HEK293 (cell line): ENCODE measurements at regions not wholly inside any gene's neighbourhood (a gene's known extent, or its start where the extent isn't known, plus 50 kb on each side); places are given as distances from the start of the nearest gene placed in this dataset.

Experiments
- CTCF ChIA-PET: fragments of 350-600 bp; formaldehyde crosslinking; extraction: SDS; loops from one replicate; lab custom pipeline; 2021; ENCODE audit warnings: antibody characterized with exemption; lab: Yijun Ruan, JAX
- POLR2A ChIA-PET: fragments of 300-600 bp; formaldehyde crosslinking; extraction: SDS; loops from one replicate; lab custom pipeline; 2020; ENCODE audit warnings: antibody characterized with exemption, inconsistent platforms; lab: Yijun Ruan, JAX
- H3K27ac ChIP-seq: fragments of 200-500 bp; sonication (Bioruptor generic); 2 replicates; pipeline ENCODE4 v1.5.1; 2014; ENCODE audit warnings: low read depth, low read length, control low read depth, inconsistent platforms; ENCODE audit errors: extremely low read depth
- H3K36me3 ChIP-seq, 2 experiments: fragments of 200-500 bp in 1 of 2; sonication (Bioruptor generic) in 1 of 2; 1 replicate in 1 of 2; 2 replicates in 1 of 2; pipeline ENCODE4 v1.5.1; 2014 to 2017; ENCODE audit warnings: inconsistent platforms in 2 of 2, low read length in 2 of 2; ENCODE audit not compliant: control insufficient read depth in 2 of 2, insufficient read depth in 1 of 2
- H3K4me1 ChIP-seq: fragments of 200-500 bp; sonication (Bioruptor generic); 2 replicates; pipeline ENCODE4 v1.5.1; 2014; ENCODE audit warnings: mild to moderate bottlenecking, low read length, inconsistent platforms; ENCODE audit not compliant: control insufficient read depth, insufficient read depth
- H3K4me3 ChIP-seq: 2 replicates; pipeline ENCODE4 v1.5.1; 2011; ENCODE audit warnings: low read depth, mild to moderate bottlenecking, control low read depth, low read length, moderate library complexity
- H3K9me3 ChIP-seq: fragments of 200-500 bp; sonication (Bioruptor generic); 2 replicates; pipeline ENCODE4 v1.5.1; 2014; ENCODE audit warnings: low read depth, low read length, inconsistent platforms; ENCODE audit not compliant: control insufficient read depth, insufficient read depth
- GFI1B ChIP-seq: fragments of 450-650 bp; formaldehyde crosslinking; IDR thresholded peaks from 2 replicates; pipeline ENCODE4 v1.5.1; 2016; ENCODE audit warnings: missing biosample characterization, missing genetic modification characterization
- GLI4 ChIP-seq: fragments of 450-650 bp; formaldehyde crosslinking; IDR thresholded peaks from 2 replicates; pipeline ENCODE4 v1.5.1; 2016; ENCODE audit warnings: missing biosample characterization, missing genetic modification characterization
- GLIS2 ChIP-seq: fragments of 450-650 bp; formaldehyde crosslinking; IDR thresholded peaks from 2 replicates; pipeline ENCODE4 v1.5.1; 2016; ENCODE audit warnings: missing biosample characterization, missing genetic modification characterization
- HIC1 ChIP-seq: fragments of 450-650 bp; formaldehyde crosslinking; IDR thresholded peaks from 2 replicates; pipeline ENCODE4 v1.5.1; 2016; ENCODE audit warnings: missing biosample characterization, missing genetic modification characterization
- KLF1 ChIP-seq: fragments of 450-650 bp; formaldehyde crosslinking; IDR thresholded peaks from 2 replicates; pipeline ENCODE4 v1.5.1; 2016; ENCODE audit warnings: missing biosample characterization, missing genetic modification characterization
- KLF16 ChIP-seq: fragments of 450-650 bp; formaldehyde crosslinking; IDR thresholded peaks from 2 replicates; pipeline ENCODE4 v1.5.1; 2017; ENCODE audit warnings: missing biosample characterization, missing genetic modification characterization
- KLF9 ChIP-seq: fragments of 450-650 bp; formaldehyde crosslinking; IDR thresholded peaks from 2 replicates; pipeline ENCODE4 v1.5.1; 2016; ENCODE audit warnings: missing biosample characterization, missing genetic modification characterization, low read depth
- MZF1 ChIP-seq: fragments of 450-650 bp; formaldehyde crosslinking; IDR thresholded peaks from 2 replicates; pipeline ENCODE4 v1.5.1; 2017; ENCODE audit warnings: missing biosample characterization, missing genetic modification characterization, borderline replicate concordance
- SP3 ChIP-seq: fragments of 450-650 bp; formaldehyde crosslinking; IDR thresholded peaks from 2 replicates; pipeline ENCODE4 v1.5.1; 2016; ENCODE audit warnings: missing biosample characterization, missing genetic modification characterization
- ZBTB20 ChIP-seq: fragments of 450-650 bp; formaldehyde crosslinking; IDR thresholded peaks from 2 replicates; pipeline ENCODE4 v1.5.1; 2016; ENCODE audit warnings: missing biosample characterization, missing genetic modification characterization
- ZBTB26 ChIP-seq: fragments of 450-650 bp; formaldehyde crosslinking; optimal IDR thresholded peaks from 2 replicates; pipeline ENCODE3; 2016; ENCODE audit warnings: missing biosample characterization, mild to moderate bottlenecking, missing genetic modification characterization
- ZBTB8A ChIP-seq: fragments of 450-650 bp; formaldehyde crosslinking; IDR thresholded peaks from 2 replicates; pipeline ENCODE4 v1.5.1; 2016; ENCODE audit warnings: missing biosample characterization, missing genetic modification characterization
- ZFP37 ChIP-seq: fragments of 450-650 bp; formaldehyde crosslinking; IDR thresholded peaks from 2 replicates; pipeline ENCODE4 v1.5.1; 2016; ENCODE audit warnings: missing biosample characterization, missing genetic modification characterization
- ZFP69B ChIP-seq: fragments of 450-650 bp; formaldehyde crosslinking; IDR thresholded peaks from 2 replicates; pipeline ENCODE4 v1.5.1; 2016; ENCODE audit warnings: missing biosample characterization, missing genetic modification characterization
- ZNF175 ChIP-seq: fragments of 450-650 bp; formaldehyde crosslinking; IDR thresholded peaks from 2 replicates; pipeline ENCODE4 v1.5.1; 2016; ENCODE audit warnings: missing biosample characterization, missing genetic modification characterization
- ZNF211 ChIP-seq: fragments of 450-650 bp; formaldehyde crosslinking; IDR thresholded peaks from 2 replicates; pipeline ENCODE4 v1.5.1; 2016; ENCODE audit warnings: low read depth, missing biosample characterization, missing genetic modification characterization
- ZNF214 ChIP-seq: fragments of 450-650 bp; formaldehyde crosslinking; IDR thresholded peaks from 2 replicates; pipeline ENCODE4 v1.5.1; 2017; ENCODE audit warnings: missing biosample characterization, mild to moderate bottlenecking, missing genetic modification characterization, borderline replicate concordance
- ZNF223 ChIP-seq: fragments of 450-650 bp; formaldehyde crosslinking; IDR thresholded peaks from 2 replicates; pipeline ENCODE4 v1.5.1; 2016; ENCODE audit warnings: missing biosample characterization, missing genetic modification characterization
- ZNF280D ChIP-seq: fragments of 450-650 bp; formaldehyde crosslinking; IDR thresholded peaks from 2 replicates; pipeline ENCODE4 v1.5.1; 2016; ENCODE audit warnings: missing biosample characterization, missing genetic modification characterization
- ZNF324 ChIP-seq: fragments of 450-650 bp; formaldehyde crosslinking; IDR thresholded peaks from 2 replicates; pipeline ENCODE4 v1.5.1; 2016; ENCODE audit warnings: missing biosample characterization, missing genetic modification characterization
- ZNF37A ChIP-seq: fragments of 450-650 bp; IDR thresholded peaks from 2 replicates; pipeline ENCODE4 v1.5.1; 2018; ENCODE audit warnings: missing biosample characterization, missing genetic modification characterization
- ZNF48 ChIP-seq: fragments of 450-650 bp; formaldehyde crosslinking; IDR thresholded peaks from 2 replicates; pipeline ENCODE4 v1.5.1; 2016; ENCODE audit warnings: missing biosample characterization, missing genetic modification characterization
- ZNF514 ChIP-seq: fragments of 450-650 bp; formaldehyde crosslinking; IDR thresholded peaks from 2 replicates; pipeline ENCODE4 v1.5.1; 2016; ENCODE audit warnings: missing biosample characterization, missing genetic modification characterization
- ZNF555 ChIP-seq: fragments of 450-650 bp; formaldehyde crosslinking; conservative IDR thresholded peaks from 2 replicates; pipeline ENCODE4 v1.5.1; 2017; ENCODE audit warnings: missing biosample characterization, mild to moderate bottlenecking, missing genetic modification characterization, inconsistent platforms
- ZNF610 ChIP-seq: fragments of 450-650 bp; formaldehyde crosslinking; IDR thresholded peaks from 2 replicates; pipeline ENCODE4 v1.5.1; 2016; ENCODE audit warnings: missing biosample characterization, missing genetic modification characterization, borderline replicate concordance
- ZNF639 ChIP-seq: fragments of 450-650 bp; formaldehyde crosslinking; IDR thresholded peaks from 2 replicates; pipeline ENCODE4 v1.5.1; 2016; ENCODE audit warnings: missing biosample characterization, missing genetic modification characterization
- ZNF670 ChIP-seq: fragments of 450-650 bp; formaldehyde crosslinking; IDR thresholded peaks from 2 replicates; pipeline ENCODE4 v1.5.1; 2016; ENCODE audit warnings: missing biosample characterization, missing genetic modification characterization, low read depth
- ZNF707 ChIP-seq: fragments of 450-650 bp; formaldehyde crosslinking; IDR thresholded peaks from 2 replicates; pipeline ENCODE4 v1.5.1; 2016; ENCODE audit warnings: missing biosample characterization, missing genetic modification characterization
- ZNF837 ChIP-seq: fragments of 450-650 bp; formaldehyde crosslinking; IDR thresholded peaks from 2 replicates; pipeline ENCODE4 v1.5.1; 2016; ENCODE audit warnings: missing biosample characterization, missing genetic modification characterization

GRCh38 chr11:19345848-19346681 lies 105.3 kb upstream of the E2F8 start (continued):
- TF ChIP-seq ZNF639 (tag by site-specific recombination) (no peak), ZFP37 (no peak)

- no peaks in the 10 kb centered on the region for H3K36me3 ChIP-seq
- H3K27ac ChIP-seq = no peak overlapping the region
- ChIA-PET POLR2A (no interaction called here), CTCF (interaction anchor here (1.7 kb wide), 1 partner anchor 208 kb away, joined by 5 read pairs; no protein-coding TSS in a partner anchor)
- peak overlapping the region; percentile 29 for H3K4me3 ChIP-seq
- H3K4me1 ChIP-seq = no peaks in the 10 kb centered on the region; the same call in 1 of the 2 replicates
- H3K9me3 ChIP-seq = no peaks in the 10 kb centered on the region
- TF ChIP-seq ZNF324 (tag by site-specific recombination) (no peak), ZNF214 (tag by site-specific recombination) (no peak), GLIS2 (tag by site-specific recombination) (peak; percentile 30; the same call in 1 of the 2 replicates), ZBTB8A (tag by site-specific recombination) (peak; percentile 29; the same call in 1 of the 2 replicates), MZF1 (no peak), ZNF37A (no peak), HIC1 (tag by site-specific recombination) (no peak), ZNF837 (tag by site-specific recombination) (no peak), ZBTB26 (tag by site-specific recombination) (peak; percentile 42), KLF1 (peak; percentile 43), ZFP69B (tag by site-specific recombination) (no peak), ZNF223 (tag by site-specific recombination) (no peak), ZNF48 (no peak), ZNF707 (tag by site-specific recombination) (no peak), ZNF175 (no peak), ZNF555 (tag by site-specific recombination) (no peak), ZBTB20 (tag by site-specific recombination) (no peak), GFI1B (no peak), KLF16 (tag by site-specific recombination) (peak; percentile 58; the same call in 1 of the 2 replicates), ZNF514 (tag by site-specific recombination) (no peak), ZNF211 (tag by site-specific recombination) (no peak), KLF9 (peak; percentile 89), GLI4 (tag by site-specific recombination) (no peak), SP3 (tag by site-specific recombination) (no peak), ZNF280D (no peak), ZNF610 (tag by site-specific recombination) (no peak), ZNF670 (tag by site-specific recombination) (no peak)
Observed at GRCh38 chr11:19345519-19345847, 104.7 kb upstream of the E2F8 start.
